ENCODE measurements at regions not wholly inside any gene's neighbourhood (a gene's known extent, or its start where the extent isn't known, plus 50 kb on each side); places are given as distances from the start of the nearest gene placed in this dataset.

DNA sequence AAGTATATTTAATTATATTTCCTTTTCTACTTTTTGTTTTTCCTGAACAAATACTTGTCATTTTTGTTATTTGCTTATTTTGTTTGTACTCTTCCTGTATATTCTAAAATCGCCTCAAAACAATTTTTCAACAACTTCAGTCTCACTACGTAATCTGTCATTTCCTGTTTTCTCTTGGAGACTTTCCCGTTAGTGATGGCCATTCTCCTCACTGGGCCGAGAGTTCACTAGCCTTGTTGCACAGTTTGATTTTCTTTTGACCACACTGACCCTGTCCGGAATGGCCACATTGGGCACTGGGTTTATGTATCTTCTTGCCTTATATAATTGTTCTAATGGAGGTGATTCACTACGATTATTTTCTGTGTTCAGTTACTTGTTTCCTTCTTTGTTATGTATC, 726.1 kb downstream of the FAM181B start:
- TF ChIP-seq POLR2AphosphoS5 (IDR thresholded peaks at IDR 0.05; ENCODE audit: low read depth, low read length) (no peak), TCF7L2 (IDR thresholded peaks at IDR 0.05; ENCODE audit: low read depth, low read length) (no peak)
- TF ChIP-seq, protein P1, sequence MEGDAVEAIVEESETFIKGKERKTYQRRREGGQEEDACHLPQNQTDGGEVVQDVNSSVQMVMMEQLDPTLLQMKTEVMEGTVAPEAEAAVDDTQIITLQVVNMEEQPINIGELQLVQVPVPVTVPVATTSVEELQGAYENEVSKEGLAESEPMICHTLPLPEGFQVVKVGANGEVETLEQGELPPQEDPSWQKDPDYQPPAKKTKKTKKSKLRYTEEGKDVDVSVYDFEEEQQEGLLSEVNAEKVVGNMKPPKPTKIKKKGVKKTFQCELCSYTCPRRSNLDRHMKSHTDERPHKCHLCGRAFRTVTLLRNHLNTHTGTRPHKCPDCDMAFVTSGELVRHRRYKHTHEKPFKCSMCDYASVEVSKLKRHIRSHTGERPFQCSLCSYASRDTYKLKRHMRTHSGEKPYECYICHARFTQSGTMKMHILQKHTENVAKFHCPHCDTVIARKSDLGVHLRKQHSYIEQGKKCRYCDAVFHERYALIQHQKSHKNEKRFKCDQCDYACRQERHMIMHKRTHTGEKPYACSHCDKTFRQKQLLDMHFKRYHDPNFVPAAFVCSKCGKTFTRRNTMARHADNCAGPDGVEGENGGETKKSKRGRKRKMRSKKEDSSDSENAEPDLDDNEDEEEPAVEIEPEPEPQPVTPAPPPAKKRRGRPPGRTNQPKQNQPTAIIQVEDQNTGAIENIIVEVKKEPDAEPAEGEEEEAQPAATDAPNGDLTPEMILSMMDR (IDR thresholded peaks at IDR 0.05), result no peak
- TF ChIP-seq, protein P2, sequence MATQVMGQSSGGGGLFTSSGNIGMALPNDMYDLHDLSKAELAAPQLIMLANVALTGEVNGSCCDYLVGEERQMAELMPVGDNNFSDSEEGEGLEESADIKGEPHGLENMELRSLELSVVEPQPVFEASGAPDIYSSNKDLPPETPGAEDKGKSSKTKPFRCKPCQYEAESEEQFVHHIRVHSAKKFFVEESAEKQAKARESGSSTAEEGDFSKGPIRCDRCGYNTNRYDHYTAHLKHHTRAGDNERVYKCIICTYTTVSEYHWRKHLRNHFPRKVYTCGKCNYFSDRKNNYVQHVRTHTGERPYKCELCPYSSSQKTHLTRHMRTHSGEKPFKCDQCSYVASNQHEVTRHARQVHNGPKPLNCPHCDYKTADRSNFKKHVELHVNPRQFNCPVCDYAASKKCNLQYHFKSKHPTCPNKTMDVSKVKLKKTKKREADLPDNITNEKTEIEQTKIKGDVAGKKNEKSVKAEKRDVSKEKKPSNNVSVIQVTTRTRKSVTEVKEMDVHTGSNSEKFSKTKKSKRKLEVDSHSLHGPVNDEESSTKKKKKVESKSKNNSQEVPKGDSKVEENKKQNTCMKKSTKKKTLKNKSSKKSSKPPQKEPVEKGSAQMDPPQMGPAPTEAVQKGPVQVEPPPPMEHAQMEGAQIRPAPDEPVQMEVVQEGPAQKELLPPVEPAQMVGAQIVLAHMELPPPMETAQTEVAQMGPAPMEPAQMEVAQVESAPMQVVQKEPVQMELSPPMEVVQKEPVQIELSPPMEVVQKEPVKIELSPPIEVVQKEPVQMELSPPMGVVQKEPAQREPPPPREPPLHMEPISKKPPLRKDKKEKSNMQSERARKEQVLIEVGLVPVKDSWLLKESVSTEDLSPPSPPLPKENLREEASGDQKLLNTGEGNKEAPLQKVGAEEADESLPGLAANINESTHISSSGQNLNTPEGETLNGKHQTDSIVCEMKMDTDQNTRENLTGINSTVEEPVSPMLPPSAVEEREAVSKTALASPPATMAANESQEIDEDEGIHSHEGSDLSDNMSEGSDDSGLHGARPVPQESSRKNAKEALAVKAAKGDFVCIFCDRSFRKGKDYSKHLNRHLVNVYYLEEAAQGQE (IDR thresholded peaks at IDR 0.05; ENCODE audit: insufficient read depth in 1 of 2, low read depth in 2 of 2, low read length in 1 of 2), result no peak

All from Panc1 (cell line).